Cardiac fibroblast (primary cell): ENCODE measurements at regions not wholly inside any gene's neighbourhood (a gene's known extent, or its start where the extent isn't known, plus 50 kb on each side); places are given as distances from the start of the nearest gene placed in this dataset.
A peak's percentile ranks its signal among the peaks of the same experiment; 100 is the strongest.

Experiments
- DNase-seq, 2 donors: peaks; one replicate each; pipeline versions ENCODE4 v3.0.0 to v3.0.0-alpha.2; 2010; ENCODE audit warnings: low read depth in 2 of 2
- H3K4me3 ChIP-seq, 2 donors: replicated peaks in 1 of 2; 1 replicate in 1 of 2; 2 replicates in 1 of 2; pipeline ENCODE4 v1.5.1; 2011; ENCODE audit warnings: low read depth in 2 of 2, low read length in 2 of 2, mild to moderate bottlenecking in 2 of 2, moderate library complexity in 1 of 2
- CTCF ChIP-seq: IDR thresholded peaks from one replicate; pipeline ENCODE4 v1.5.1; 2011; ENCODE audit warnings: low read depth, mild to moderate bottlenecking, low read length, inconsistent platforms

- no peak overlapping the region for H3K4me3 ChIP-seq
- TF ChIP-seq CTCF = no peak
- no peak for DNase-seq
Observed at GRCh38 chr17:77807051-77807745, 151.3 kb upstream of the TNRC6C start.

- no peak for DNase-seq
- TF ChIP-seq CTCF = no peak
- no peak overlapping the region for H3K4me3 ChIP-seq
Observed at GRCh38 chr17:77807746-77808441, 150.6 kb upstream of the TNRC6C start.

DNA sequence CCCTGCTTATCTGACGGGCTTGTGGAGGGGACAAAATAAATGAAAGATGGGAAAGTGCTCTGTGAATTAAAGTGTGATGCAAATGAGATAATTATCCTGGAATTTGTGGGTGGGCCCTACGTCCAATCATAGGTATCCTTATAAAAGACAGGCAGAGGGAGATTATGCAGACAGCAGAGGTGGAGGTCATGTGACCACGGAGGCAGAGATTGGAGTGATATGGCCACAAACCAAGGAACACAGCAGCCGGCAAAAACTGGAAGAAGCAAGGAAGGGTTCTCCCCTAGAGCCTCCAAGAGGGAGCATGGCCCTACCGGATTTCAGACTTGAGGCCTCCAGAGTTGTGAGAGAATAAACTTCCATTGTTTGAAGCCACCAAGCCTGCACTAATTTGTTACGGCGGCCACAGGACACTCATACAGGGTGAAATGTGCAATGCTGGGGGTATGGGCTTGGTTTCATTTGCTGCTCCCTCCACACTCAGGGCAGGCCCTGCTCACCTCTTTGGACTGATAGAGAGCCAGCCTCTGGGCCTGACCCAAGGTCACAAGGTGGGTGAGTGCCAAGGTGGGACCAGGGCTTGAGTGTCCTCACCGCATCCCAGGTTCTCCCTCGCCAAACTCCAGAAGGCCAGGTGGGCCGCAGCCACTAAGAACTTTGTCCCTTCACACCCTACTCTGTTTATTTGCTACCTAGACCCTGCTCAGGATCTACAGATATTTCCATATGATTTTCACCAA lies 149.6 kb upstream of the TNRC6C start:
- TF ChIP-seq CTCF = no peak
- DNase-seq = no peak

DNA sequence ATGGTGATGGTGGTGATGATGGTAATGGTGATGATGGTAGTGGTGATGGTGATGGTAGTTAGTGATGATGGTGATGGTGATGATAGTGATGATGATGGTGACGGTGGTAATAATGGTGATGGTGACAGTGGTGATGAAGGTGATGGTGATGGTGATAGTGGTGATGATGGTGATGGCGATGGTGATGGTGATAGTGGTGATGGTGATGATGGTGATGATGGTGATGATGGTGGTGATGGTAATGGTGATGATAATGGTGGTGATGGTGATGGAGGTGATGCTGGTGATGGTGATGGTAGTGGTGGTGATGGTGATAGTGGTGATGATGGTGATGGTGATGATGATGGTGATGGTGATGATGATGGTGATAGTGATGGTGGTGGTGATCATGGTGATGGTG lies 148.7 kb upstream of the TNRC6C start:
- TF ChIP-seq CTCF = no peak
- no peak overlapping the region for H3K4me3 ChIP-seq
- DNase-seq = no peak

More for the DNA sequence above, 149.6 kb upstream of the TNRC6C start:
- H3K4me3 ChIP-seq = no peak overlapping the region

- no peak overlapping the region for H3K4me3 ChIP-seq
- DNase-seq = peak; percentile 76 to 89
- no peak for TF ChIP-seq CTCF
Observed at GRCh38 chr17:77810536-77810935, 148.0 kb upstream of the TNRC6C start.

DNA sequence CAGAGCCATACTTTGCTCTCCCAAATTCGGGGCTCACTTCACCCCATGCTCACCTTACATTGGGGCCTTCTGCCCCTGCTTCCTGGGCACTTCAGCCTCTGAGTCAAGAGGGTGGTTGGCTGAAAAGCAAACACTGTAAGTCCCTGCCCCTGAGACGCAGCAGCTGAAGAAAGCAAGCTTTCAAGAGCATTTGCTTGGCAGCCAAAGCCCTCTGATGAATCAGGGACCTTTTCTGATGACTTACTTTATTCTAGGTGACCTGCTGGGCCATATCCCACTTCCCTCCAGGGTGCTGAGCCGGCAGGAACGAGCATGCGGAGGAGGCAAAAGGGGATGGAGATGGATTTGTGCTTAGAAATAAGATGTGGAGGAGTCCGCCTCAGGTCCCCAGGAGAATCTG lies 147.0 kb upstream of the TNRC6C start:
- H3K4me3 ChIP-seq = no peak overlapping the region
- peak in 1 of 2 donors; percentile 26 for DNase-seq
- TF ChIP-seq CTCF = no peak
